Suprapubic skin (tissue), 3 donors: ENCODE measurements at regions not wholly inside any gene's neighbourhood (a gene's known extent, or its start where the extent isn't known, plus 50 kb on each side); places are given as distances from the start of the nearest gene placed in this dataset.

Experiments used
- EP300 ChIP-seq: sonication (generic); formaldehyde crosslinking; IDR thresholded peaks from one replicate; pipeline ENCODE4 v1.6.1; 2017; ENCODE audit warnings: antibody characterized with exemption
- POLR2A ChIP-seq, 2 donors: fragments of 450-650 bp; IDR thresholded peaks; one replicate each; pipeline ENCODE4 v1.6.1; 2017; ENCODE audit warnings: antibody characterized with exemption in 2 of 2, mild to moderate bottlenecking in 2 of 2, moderate library complexity in 2 of 2
- TF ChIP-seq, protein P1 (sequence below), 2 donors: fragments of 200-600 bp in 1 of 2; fragments of 450-650 bp in 1 of 2; sonication (generic) in 1 of 2; IDR thresholded peaks; one replicate each; pipeline ENCODE4 v1.5.1; 2016 to 2019; ENCODE audit warnings: antibody characterized with exemption in 2 of 2, mild to moderate bottlenecking in 1 of 2, moderate library complexity in 1 of 2

DNA sequence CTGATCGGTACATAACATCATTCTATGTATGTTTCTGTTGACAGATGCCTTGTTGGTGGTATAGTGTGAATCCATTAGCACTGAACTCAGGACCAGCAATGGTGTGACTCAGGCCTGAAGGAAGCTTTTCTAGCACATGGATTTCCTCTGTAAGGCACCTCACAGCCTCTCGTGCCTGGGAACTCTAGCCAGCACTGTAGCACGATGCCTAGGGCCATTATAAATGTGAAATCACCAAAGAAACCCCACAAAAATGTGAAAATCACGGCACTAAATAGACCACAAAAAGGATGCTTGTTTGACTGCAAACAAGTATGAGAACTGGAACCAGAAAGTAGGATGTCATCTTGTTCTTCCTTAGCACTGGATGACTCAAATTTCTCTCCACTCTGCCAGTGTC, 63.7 kb upstream of the NKX2-2 start:
- TF ChIP-seq, protein P1, sequence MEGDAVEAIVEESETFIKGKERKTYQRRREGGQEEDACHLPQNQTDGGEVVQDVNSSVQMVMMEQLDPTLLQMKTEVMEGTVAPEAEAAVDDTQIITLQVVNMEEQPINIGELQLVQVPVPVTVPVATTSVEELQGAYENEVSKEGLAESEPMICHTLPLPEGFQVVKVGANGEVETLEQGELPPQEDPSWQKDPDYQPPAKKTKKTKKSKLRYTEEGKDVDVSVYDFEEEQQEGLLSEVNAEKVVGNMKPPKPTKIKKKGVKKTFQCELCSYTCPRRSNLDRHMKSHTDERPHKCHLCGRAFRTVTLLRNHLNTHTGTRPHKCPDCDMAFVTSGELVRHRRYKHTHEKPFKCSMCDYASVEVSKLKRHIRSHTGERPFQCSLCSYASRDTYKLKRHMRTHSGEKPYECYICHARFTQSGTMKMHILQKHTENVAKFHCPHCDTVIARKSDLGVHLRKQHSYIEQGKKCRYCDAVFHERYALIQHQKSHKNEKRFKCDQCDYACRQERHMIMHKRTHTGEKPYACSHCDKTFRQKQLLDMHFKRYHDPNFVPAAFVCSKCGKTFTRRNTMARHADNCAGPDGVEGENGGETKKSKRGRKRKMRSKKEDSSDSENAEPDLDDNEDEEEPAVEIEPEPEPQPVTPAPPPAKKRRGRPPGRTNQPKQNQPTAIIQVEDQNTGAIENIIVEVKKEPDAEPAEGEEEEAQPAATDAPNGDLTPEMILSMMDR (IDR thresholded peaks at IDR 0.05) = no peak
- TF ChIP-seq POLR2A (IDR thresholded peaks at IDR 0.05) (no peak), EP300 (no peak)
